Mononuclear cell (primary cell): ENCODE measurements at regions not wholly inside any gene's neighbourhood (a gene's known extent, or its start where the extent isn't known, plus 50 kb on each side); places are given as distances from the start of the nearest gene placed in this dataset.

Source experiments
- H3K27me3 ChIP-seq: 2 replicates; pipeline ENCODE4 v1.6.0; 2011; ENCODE audit warnings: low read length, control low read depth; ENCODE audit not compliant: insufficient read depth
- H3K4me1 ChIP-seq: 2 replicates; pipeline ENCODE4 v1.5.1; 2011; ENCODE audit warnings: mild to moderate bottlenecking, low read length, control low read depth; ENCODE audit not compliant: insufficient read depth
- H3K4me3 ChIP-seq: 2 replicates; pipeline ENCODE4 v1.5.1; 2011; ENCODE audit warnings: mild to moderate bottlenecking, low read length, moderate library complexity
- H3K9me3 ChIP-seq: 2 replicates; pipeline ENCODE4 v1.5.1; 2011; ENCODE audit warnings: low read depth, mild to moderate bottlenecking, control low read depth, low read length

GRCh38 chr15:47362118-47362905 lies 355.0 kb upstream of the SEMA6D start:
- Histone ChIP-seq H3K4me1 (no peaks in the 10 kb centered on the region), H3K4me3 (no peak overlapping the region), H3K9me3 (no peaks in the 10 kb centered on the region), H3K27me3 (no peaks in the 10 kb centered on the region)

- Histone ChIP-seq H3K4me3 (no peak overlapping the region), H3K27me3 (no peaks in the 10 kb centered on the region), H3K9me3 (no peaks in the 10 kb centered on the region), H3K4me1 (no peaks in the 10 kb centered on the region)
Measured at GRCh38 chr15:47363653-47364052, 353.7 kb upstream of the SEMA6D start.

GRCh38 chr15:47364230-47365141 lies 352.8 kb upstream of the SEMA6D start:
- Histone ChIP-seq H3K4me3 (no peak overlapping the region), H3K4me1 (no peaks in the 10 kb centered on the region), H3K9me3 (no peaks in the 10 kb centered on the region), H3K27me3 (no peaks in the 10 kb centered on the region)

- Histone ChIP-seq H3K4me3 (no peak overlapping the region), H3K9me3 (no peaks in the 10 kb centered on the region), H3K27me3 (no peaks in the 10 kb centered on the region), H3K4me1 (no peaks in the 10 kb centered on the region)
Measured at GRCh38 chr15:47366884-47367283, 350.4 kb upstream of the SEMA6D start.

- Histone ChIP-seq H3K27me3 (no peaks in the 10 kb centered on the region), H3K4me3 (no peak overlapping the region), H3K4me1 (no peaks in the 10 kb centered on the region), H3K9me3 (no peaks in the 10 kb centered on the region)
Measured at GRCh38 chr15:47367726-47368390, 349.4 kb upstream of the SEMA6D start.

- Histone ChIP-seq H3K27me3 (no peaks in the 10 kb centered on the region), H3K4me1 (no peaks in the 10 kb centered on the region), H3K9me3 (no peaks in the 10 kb centered on the region), H3K4me3 (no peak overlapping the region)
Measured at GRCh38 chr15:47371939-47372338, 345.4 kb upstream of the SEMA6D start.

- H3K9me3 ChIP-seq = no peaks in the 10 kb centered on the region
- H3K4me1 ChIP-seq = no peaks in the 10 kb centered on the region
- no peak overlapping the region for H3K4me3 ChIP-seq
- H3K27me3 ChIP-seq = no peaks in the 10 kb centered on the region
Measured at GRCh38 chr15:47374222-47374621, 343.1 kb upstream of the SEMA6D start.

GRCh38 chr15:47376190-47376589 lies 341.1 kb upstream of the SEMA6D start:
- Histone ChIP-seq H3K4me3 (no peak overlapping the region), H3K27me3 (no peaks in the 10 kb centered on the region), H3K4me1 (no peaks in the 10 kb centered on the region), H3K9me3 (no peaks in the 10 kb centered on the region)

- Histone ChIP-seq H3K4me1 (no peaks in the 10 kb centered on the region), H3K4me3 (no peak overlapping the region), H3K27me3 (no peaks in the 10 kb centered on the region), H3K9me3 (no peaks in the 10 kb centered on the region)
Measured at GRCh38 chr15:47377465-47377864, 339.8 kb upstream of the SEMA6D start.

GRCh38 chr15:47378527-47378926 lies 338.8 kb upstream of the SEMA6D start:
- H3K27me3 ChIP-seq = no peaks in the 10 kb centered on the region
- no peaks in the 10 kb centered on the region for H3K9me3 ChIP-seq
- no peak overlapping the region for H3K4me3 ChIP-seq
- H3K4me1 ChIP-seq = no peaks in the 10 kb centered on the region

- no peaks in the 10 kb centered on the region for H3K9me3 ChIP-seq
- H3K4me1 ChIP-seq = no peaks in the 10 kb centered on the region
- no peaks in the 10 kb centered on the region for H3K27me3 ChIP-seq
- H3K4me3 ChIP-seq = no peak overlapping the region
Measured at GRCh38 chr15:47383102-47383501, 334.2 kb upstream of the SEMA6D start.

GRCh38 chr15:47383801-47384200 lies 333.5 kb upstream of the SEMA6D start:
- no peaks in the 10 kb centered on the region for H3K9me3 ChIP-seq
- H3K27me3 ChIP-seq = no peaks in the 10 kb centered on the region
- H3K4me1 ChIP-seq = no peaks in the 10 kb centered on the region
- H3K4me3 ChIP-seq = no peak overlapping the region

GRCh38 chr15:47384341-47384740 lies 333.0 kb upstream of the SEMA6D start:
- no peak overlapping the region for H3K4me3 ChIP-seq
- no peaks in the 10 kb centered on the region for H3K4me1 ChIP-seq
- no peaks in the 10 kb centered on the region for H3K9me3 ChIP-seq
- H3K27me3 ChIP-seq = no peaks in the 10 kb centered on the region

- no peak overlapping the region for H3K4me3 ChIP-seq
- H3K9me3 ChIP-seq = no peaks in the 10 kb centered on the region
- no peaks in the 10 kb centered on the region for H3K4me1 ChIP-seq
- H3K27me3 ChIP-seq = no peaks in the 10 kb centered on the region
Measured at GRCh38 chr15:47384776-47385175, 332.5 kb upstream of the SEMA6D start.

- Histone ChIP-seq H3K4me1 (no peaks in the 10 kb centered on the region), H3K27me3 (no peaks in the 10 kb centered on the region), H3K4me3 (no peak overlapping the region), H3K9me3 (no peaks in the 10 kb centered on the region)
Measured at GRCh38 chr15:47386459-47386858, 330.8 kb upstream of the SEMA6D start.
